ENCODE measurements at regions not wholly inside any gene's neighbourhood (a gene's known extent, or its start where the extent isn't known, plus 50 kb on each side); places are given as distances from the start of the nearest gene placed in this dataset.

- H3K36me3 ChIP-seq (replicated peaks in 1 of 2; ENCODE audit: control insufficient read depth in 1 of 2, insufficient read depth in 2 of 2, low read length in 1 of 2), result no peaks in the 10 kb centered on the region
- no peak for TF ChIP-seq MAX (IDR thresholded peaks at IDR 0.05; ENCODE audit: low read depth)
- no peak for TF ChIP-seq USF1 (IDR thresholded peaks at IDR 0.05; ENCODE audit: borderline replicate concordance, low read depth)
- TF ChIP-seq FOXM1 (IDR thresholded peaks at IDR 0.05; ENCODE audit: low read depth), result no peak
- no peak for TF ChIP-seq PBX3 (IDR thresholded peaks at IDR 0.05)
- TF ChIP-seq GATA2 (CRISPR knock-in tag; IDR thresholded peaks at IDR 0.05), result no peak
- no peak for TF ChIP-seq FOXJ3 (CRISPR knock-in tag; IDR thresholded peaks at IDR 0.05)
- no peak for TF ChIP-seq EZH2phosphoT487 (IDR thresholded peaks at IDR 0.05; ENCODE audit: borderline replicate concordance, low read depth)
- no peak for TF ChIP-seq RFX5 (IDR thresholded peaks at IDR 0.05; ENCODE audit: low read length)
- no peak for TF ChIP-seq MXI1 (IDR thresholded peaks at IDR 0.05; ENCODE audit: low read depth, low read length)
- no peak for TF ChIP-seq GABPA (IDR thresholded peaks at IDR 0.05; ENCODE audit: low read depth)
- TF ChIP-seq CHD2 (IDR thresholded peaks at IDR 0.05; ENCODE audit: low read length, partially characterized antibody), result no peak
- TF ChIP-seq SIN3A (IDR thresholded peaks at IDR 0.05; ENCODE audit: borderline replicate concordance, low read depth, low read length), result no peak
- WGBS (ENCODE audit: low lambda C conversion rate), result 36% methylated on average over 6 of the region's 6 CpGs
- POLR2A ChIA-PET, result no interaction called here
- H3K79me2 ChIP-seq (ENCODE audit: insufficient read depth), result no peaks in the 10 kb centered on the region
- H3K4me2 ChIP-seq, result no peak overlapping the region
- H3K4me1 ChIP-seq (ENCODE audit: control insufficient read depth in 1 of 2, insufficient read depth in 2 of 2, low read depth in 1 of 2, low read length in 1 of 2), result peaks cover 0 to 3% of the 10 kb centered on the region in 2 experiments; a peak in 1 of 4 replicates
- CTCF ChIA-PET, result interaction anchor here (0.5 to 1.1 kb wide), 3 partner anchors 10 to 58 kb away, joined by 3 read pairs; no protein-coding TSS in a partner anchor
- no peak for DNase-seq
- H3K4me3 ChIP-seq (ENCODE audit: low read depth in 2 of 2, low read length in 1 of 2), result no peak overlapping the region
- H3K27me3 ChIP-seq (ENCODE audit: insufficient read depth), result no peaks in the 10 kb centered on the region
- H3K9me2 ChIP-seq, result no peaks in the 10 kb centered on the region
- no peak overlapping the region for H2AFZ ChIP-seq (ENCODE audit: low read depth)
- H3K9me3 ChIP-seq, result no peaks in the 10 kb centered on the region
- H3K9ac ChIP-seq, result no peak overlapping the region
- H3F3A ChIP-seq (replicated peaks; ENCODE audit: insufficient read depth), result no peaks in the 10 kb centered on the region
- H4K20me1 ChIP-seq (ENCODE audit: insufficient read depth), result no peaks in the 10 kb centered on the region
- H3K27ac ChIP-seq (ENCODE audit: low read depth in 2 of 2, low read length in 1 of 2), result no peak overlapping the region
These were observed 67.6 kb upstream of the ZNF536 start for GRCh38 chr19:30304540-30304939.

- H4K20me1 ChIP-seq (ENCODE audit: insufficient read depth), result no peaks in the 10 kb centered on the region
- no peaks in the 10 kb centered on the region for H3K79me2 ChIP-seq (ENCODE audit: insufficient read depth)
- H3F3A ChIP-seq (replicated peaks; ENCODE audit: insufficient read depth), result no peaks in the 10 kb centered on the region
- 40% methylated on average over 7 of the region's 9 CpGs for WGBS (ENCODE audit: low lambda C conversion rate)
- peaks cover 0 to 3% of the 10 kb centered on the region in 2 experiments; a peak in 1 of 4 replicates for H3K4me1 ChIP-seq (ENCODE audit: control insufficient read depth in 1 of 2, insufficient read depth in 2 of 2, low read depth in 1 of 2, low read length in 1 of 2)
- H2AFZ ChIP-seq (ENCODE audit: low read depth), result no peak overlapping the region
- no peak overlapping the region for H3K27ac ChIP-seq (ENCODE audit: low read depth in 2 of 2, low read length in 1 of 2)
- ChIA-PET POLR2A (no interaction called here), CTCF (interaction anchor here (1.1 kb wide), 1 partner anchor 20 kb away, joined by 3 read pairs; no protein-coding TSS in a partner anchor)
- no peaks in the 10 kb centered on the region for H3K9me2 ChIP-seq
- no peaks in the 10 kb centered on the region for H3K9me3 ChIP-seq
- TF ChIP-seq EP300 (IDR thresholded peaks at IDR 0.05; ENCODE audit: borderline replicate concordance in 1 of 2, low read depth in 1 of 2, low read length in 1 of 2) (no peak), TCF12 (IDR thresholded peaks at IDR 0.05) (no peak), RXRA (IDR thresholded peaks at IDR 0.05; ENCODE audit: borderline replicate concordance, low read depth) (no peak)
- no peaks in the 10 kb centered on the region for H3K36me3 ChIP-seq (replicated peaks in 1 of 2; ENCODE audit: control insufficient read depth in 1 of 2, insufficient read depth in 2 of 2, low read length in 1 of 2)
- H3K9ac ChIP-seq, result no peak overlapping the region
- no peaks in the 10 kb centered on the region for H3K27me3 ChIP-seq (ENCODE audit: insufficient read depth)
- H3K4me2 ChIP-seq, result no peak overlapping the region
- DNase-seq, result peak; percentile 29
- no peak overlapping the region for H3K4me3 ChIP-seq (ENCODE audit: low read depth in 2 of 2, low read length in 1 of 2)
These were observed 66.7 kb upstream of the ZNF536 start for GRCh38 chr19:30305346-30306060.

All from SK-N-SH (cell line).